ENCODE measurements at regions not wholly inside any gene's neighbourhood (a gene's known extent, or its start where the extent isn't known, plus 50 kb on each side); places are given as distances from the start of the nearest gene placed in this dataset.

DNA sequence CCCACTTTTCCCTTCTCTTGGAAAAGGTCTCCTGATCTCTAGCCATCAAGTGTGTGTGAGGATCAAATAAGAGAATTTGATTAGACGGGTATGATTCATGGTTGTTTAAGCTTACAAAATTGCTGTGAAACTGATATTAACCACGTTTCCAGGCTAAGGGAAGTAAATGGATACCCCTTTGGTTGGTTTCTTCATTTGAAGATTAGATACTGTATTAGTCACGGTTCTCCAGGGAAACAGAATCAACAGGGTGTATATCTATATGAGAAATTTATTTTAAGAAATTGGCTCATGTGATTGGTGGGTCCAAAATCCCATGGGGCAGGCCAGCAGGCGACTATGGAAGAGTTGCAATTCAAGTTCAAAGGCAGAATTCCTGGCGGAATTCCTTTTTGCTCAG, 112.7 kb upstream of the SELENOK start:
- TF ChIP-seq CTCF (IDR thresholded peaks at IDR 0.05 in 2 of 3, conservative IDR thresholded peaks at IDR 0.05 in 1 of 3; ENCODE audit: borderline replicate concordance in 1 of 3, insufficient read depth in 1 of 3, low read depth in 2 of 3, low read length in 2 of 3) (no peak), POLR2A (IDR thresholded peaks at IDR 0.05; ENCODE audit: borderline replicate concordance, extremely low read depth, insufficient read depth, insufficient read length) (no peak), SP1 (IDR thresholded peaks at IDR 0.05; ENCODE audit: low read depth) (no peak), RAD21 (IDR thresholded peaks at IDR 0.05; ENCODE audit: low read depth) (no peak), EZH2 (IDR thresholded peaks at IDR 0.05) (no peak), EZH2phosphoT487 (IDR thresholded peaks at IDR 0.05; ENCODE audit: borderline replicate concordance) (no peak)
- TF ChIP-seq, protein P1, sequence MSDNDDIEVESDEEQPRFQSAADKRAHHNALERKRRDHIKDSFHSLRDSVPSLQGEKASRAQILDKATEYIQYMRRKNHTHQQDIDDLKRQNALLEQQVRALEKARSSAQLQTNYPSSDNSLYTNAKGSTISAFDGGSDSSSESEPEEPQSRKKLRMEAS (IDR thresholded peaks at IDR 0.05), result no peak
